ENCODE measurements at regions not wholly inside any gene's neighbourhood (a gene's known extent, or its start where the extent isn't known, plus 50 kb on each side); places are given as distances from the start of the nearest gene placed in this dataset.

DNA sequence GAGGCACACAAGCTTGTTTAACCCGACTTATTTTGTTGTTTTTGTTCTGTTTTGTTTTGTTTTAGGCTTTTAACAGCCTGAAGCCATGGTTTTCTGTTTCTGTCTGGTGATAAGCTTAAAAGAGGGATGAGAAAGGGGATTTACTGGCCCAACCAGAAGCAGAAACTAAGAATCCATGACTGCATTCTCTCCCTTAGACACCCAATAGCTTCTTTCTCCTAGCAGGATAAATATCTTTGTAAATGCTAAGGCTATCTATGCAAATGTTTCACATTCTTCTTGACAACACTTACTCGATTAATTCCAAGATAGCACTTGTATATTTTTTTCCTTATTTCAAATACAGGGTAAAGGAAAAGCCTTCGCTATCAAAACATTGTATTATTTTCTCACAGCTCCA lies 53.7 kb upstream of the SMAD1 start:
- intact Hi-C loops (cut with DNase I; ENCODE audit: low total_unique reads) = no loop called here
- no peaks in the 10 kb centered on the region for H3K27me3 ChIP-seq
- no peak for DNase-seq
- no peaks in the 10 kb centered on the region for H3K4me1 ChIP-seq
- 72 to 74% methylated on average over 3 of the region's 3 CpGs for WGBS, 2 donors
- no peak overlapping the region for H3K27ac ChIP-seq
- no peaks in the 10 kb centered on the region for H3K36me3 ChIP-seq (ENCODE audit: low read depth, missing control alignments)
- no peaks in the 10 kb centered on the region for H3K9me3 ChIP-seq
- TF ChIP-seq CTCF (IDR thresholded peaks at IDR 0.05) = no peak
- no peak for TF ChIP-seq POLR2A (IDR thresholded peaks at IDR 0.05)
- H3K4me3 ChIP-seq = no peak overlapping the region

DNA sequence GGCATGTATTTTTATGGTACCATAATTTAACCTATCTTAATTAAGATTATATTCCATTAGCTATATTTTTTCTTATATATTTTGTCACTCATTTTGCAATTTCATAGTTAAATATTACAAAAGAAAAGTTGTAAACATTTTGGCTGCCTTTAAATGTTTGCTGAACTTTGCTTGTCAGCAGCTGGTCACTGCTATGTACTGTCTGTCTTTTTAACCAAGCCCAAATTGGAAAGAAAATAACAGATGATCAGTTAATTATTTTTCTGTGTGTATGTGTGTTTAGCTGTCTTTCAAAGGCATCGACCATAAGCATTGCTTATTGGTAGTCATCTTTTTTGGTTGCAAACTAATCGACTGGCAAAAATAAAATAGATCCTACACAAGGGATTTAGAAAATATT lies 54.4 kb upstream of the SMAD1 start:
- DNase-seq = no peak
- Histone ChIP-seq H3K27ac (no peak overlapping the region), H3K36me3 (ENCODE audit: low read depth, missing control alignments) (no peaks in the 10 kb centered on the region), H3K4me3 (no peak overlapping the region), H3K4me1 (no peaks in the 10 kb centered on the region), H3K27me3 (no peaks in the 10 kb centered on the region), H3K9me3 (no peaks in the 10 kb centered on the region)
- 75 to 85% methylated on average over 2 of the region's 2 CpGs for WGBS, 2 donors
- no peak for TF ChIP-seq CTCF (IDR thresholded peaks at IDR 0.05)
- no peak for TF ChIP-seq POLR2A (IDR thresholded peaks at IDR 0.05)
- intact Hi-C loops (cut with DNase I; ENCODE audit: low total_unique reads) = no loop called here

DNA sequence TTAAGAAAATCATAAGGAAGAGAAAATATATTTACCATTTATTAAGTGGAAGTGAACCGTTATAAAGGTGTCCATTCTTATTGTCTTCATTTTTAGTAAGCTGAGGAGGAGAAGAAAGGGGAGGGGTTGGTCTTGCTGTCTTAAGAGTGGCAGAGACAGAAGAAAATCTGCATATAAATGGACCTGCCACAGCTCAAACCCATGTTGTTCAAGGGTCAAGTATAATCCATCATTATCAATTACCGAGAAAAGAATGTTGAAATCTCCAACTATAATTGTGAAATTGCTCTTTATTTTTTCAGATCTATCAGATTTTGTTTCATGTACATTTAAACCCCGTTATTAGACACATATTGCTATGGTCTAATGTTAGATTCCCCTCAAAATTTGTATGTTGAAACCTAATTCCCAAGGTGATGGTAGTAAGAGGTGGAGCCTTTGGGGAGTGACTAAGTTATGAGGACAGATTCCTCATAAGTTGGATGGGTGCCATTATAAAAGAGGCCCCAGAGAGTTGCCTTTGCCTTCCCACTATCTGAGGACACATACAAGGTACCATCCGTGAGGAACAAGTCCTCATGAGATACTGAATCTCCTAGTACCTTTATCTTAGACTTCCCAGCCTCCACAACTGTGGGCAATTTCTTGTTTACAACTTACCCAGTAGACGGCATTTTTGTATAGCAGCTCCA lies 58.5 kb upstream of the SMAD1 start:
- intact Hi-C loops (cut with DNase I; ENCODE audit: low total_unique reads) = no loop called here
- no peak overlapping the region for H3K27ac ChIP-seq
- no peak for DNase-seq
- TF ChIP-seq POLR2A (IDR thresholded peaks at IDR 0.05) (no peak), CTCF (IDR thresholded peaks at IDR 0.05) (no peak)
- H3K4me1 ChIP-seq = no peaks in the 10 kb centered on the region
- H3K4me3 ChIP-seq = no peak overlapping the region
- H3K27me3 ChIP-seq = no peaks in the 10 kb centered on the region
- H3K9me3 ChIP-seq = no peaks in the 10 kb centered on the region
- WGBS, 2 donors = 88 to 90% methylated on average over 5 of the region's 5 CpGs
- no peaks in the 10 kb centered on the region for H3K36me3 ChIP-seq (ENCODE audit: low read depth, missing control alignments)

- no peaks in the 10 kb centered on the region for H3K27me3 ChIP-seq
- DNase-seq = no peak
- intact Hi-C loops (cut with DNase I; ENCODE audit: low total_unique reads) = no loop called here
- no peaks in the 10 kb centered on the region for H3K4me1 ChIP-seq
- 83 to 88% methylated on average over 2 of the region's 2 CpGs for WGBS, 2 donors
- TF ChIP-seq POLR2A (IDR thresholded peaks at IDR 0.05) (no peak), CTCF (IDR thresholded peaks at IDR 0.05) (no peak)
- no peaks in the 10 kb centered on the region for H3K36me3 ChIP-seq (ENCODE audit: low read depth, missing control alignments)
- H3K9me3 ChIP-seq = no peaks in the 10 kb centered on the region
- H3K27ac ChIP-seq = no peak overlapping the region
- H3K4me3 ChIP-seq = no peak overlapping the region
Measured at GRCh38 chr4:145420595-145421214, 60.9 kb upstream of the SMAD1 start.

- TF ChIP-seq POLR2A (IDR thresholded peaks at IDR 0.05) (no peak), CTCF (IDR thresholded peaks at IDR 0.05) (no peak)
- DNase-seq = no peak
- Histone ChIP-seq H3K4me3 (no peak overlapping the region), H3K27me3 (no peaks in the 10 kb centered on the region), H3K4me1 (no peaks in the 10 kb centered on the region), H3K27ac (no peak overlapping the region), H3K9me3 (no peaks in the 10 kb centered on the region), H3K36me3 (ENCODE audit: low read depth, missing control alignments) (no peaks in the 10 kb centered on the region)
- 70 to 79% methylated on average over 4 of the region's 4 CpGs for WGBS, 2 donors
- intact Hi-C loops (cut with DNase I; ENCODE audit: low total_unique reads) = no loop called here
Measured at GRCh38 chr4:145418739-145419138, 62.9 kb upstream of the SMAD1 start.
